SJCRH30 (cell line): ENCODE measurements at regions not wholly inside any gene's neighbourhood (a gene's known extent, or its start where the extent isn't known, plus 50 kb on each side); places are given as distances from the start of the nearest gene placed in this dataset.
"Not testable (repeated sequence)": the region's sequence is repeated elsewhere in the genome, so short reads cannot be mapped to it uniquely, and the experiment has no call there.

Experiments
- DNase-seq, 2 experiments: peaks; one replicate each; pipeline ENCODE4 v3.0.0-alpha.2; 2015 to 2020
- H3K27ac ChIP-seq: fragments of 250-450 bp; sonication (Bioruptor Pico); 2 replicates; pipeline ENCODE4 v1.5.1; 2020; ENCODE audit warnings: mild to moderate bottlenecking, moderate library complexity
- H3K27me3 ChIP-seq: fragments of 250-450 bp; sonication (Bioruptor Pico); 2 replicates; pipeline ENCODE4 v1.5.1; 2020; ENCODE audit warnings: mild to moderate bottlenecking, moderate library complexity
- H3K36me3 ChIP-seq: fragments of 250-450 bp; sonication (Bioruptor Pico); 2 replicates; pipeline ENCODE4 v1.5.1; 2020; ENCODE audit warnings: mild to moderate bottlenecking, moderate library complexity
- H3K4me1 ChIP-seq: fragments of 250-450 bp; sonication (Bioruptor Pico); 2 replicates; pipeline ENCODE4 v1.5.1; 2020; ENCODE audit warnings: mild to moderate bottlenecking, moderate library complexity
- H3K4me3 ChIP-seq: fragments of 250-450 bp; sonication (Bioruptor Pico); 2 replicates; pipeline ENCODE4 v1.5.1; 2020; ENCODE audit warnings: mild to moderate bottlenecking, moderate library complexity
- H3K9me3 ChIP-seq: fragments of 250-450 bp; sonication (Bioruptor Pico); replicated peaks from 2 replicates; pipeline ENCODE4 v1.5.1; 2020; ENCODE audit warnings: mild to moderate bottlenecking, moderate library complexity

- H3K36me3 ChIP-seq = no peaks in the 10 kb centered on the region
- peak in 1 of 2 experiments; percentile 19 for DNase-seq
- no peaks in the 10 kb centered on the region for H3K27me3 ChIP-seq
- H3K4me1 ChIP-seq = peaks cover 15% of the 10 kb centered on the region
- peaks cover 5% of the 10 kb centered on the region; the same call in 1 of the 2 replicates for H3K9me3 ChIP-seq
- H3K27ac ChIP-seq = peak overlapping the region; percentile 35
- no peak overlapping the region for H3K4me3 ChIP-seq
These were observed 115.2 kb downstream of the C12orf75 start for GRCh38 chr12:105445649-105446048.

GRCh38 chr12:105446460-105446859 is 116.0 kb downstream of the C12orf75 start:
- H3K36me3 ChIP-seq, H3K4me3 ChIP-seq, DNase-seq, H3K27ac ChIP-seq, H3K9me3 ChIP-seq, H3K27me3 ChIP-seq: not testable (repeated sequence)
- H3K4me1 ChIP-seq = peaks cover 15% of the 10 kb centered on the region

DNA sequence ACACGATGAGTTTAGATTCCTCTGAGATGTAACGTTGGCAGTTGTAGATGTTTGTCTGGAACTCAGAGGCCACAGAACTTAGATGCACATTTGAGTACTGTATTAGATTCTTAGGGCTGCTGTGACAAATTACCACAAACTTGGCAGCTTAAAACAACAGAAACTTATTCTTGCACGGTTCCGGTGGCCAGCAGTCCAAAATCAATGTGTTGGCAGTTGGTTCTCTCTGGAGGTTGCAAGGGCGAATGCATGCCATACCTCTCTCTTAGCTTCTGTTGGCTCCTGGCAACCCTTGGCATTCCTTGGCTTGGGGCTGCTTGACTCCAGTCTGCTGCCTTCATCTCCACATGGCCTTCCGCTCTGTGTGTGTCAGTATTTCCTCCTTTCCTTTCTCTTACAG is 118.9 kb downstream of the C12orf75 start:
- Histone ChIP-seq H3K9me3 (no peaks in the 10 kb centered on the region), H3K4me1 (peaks cover 14% of the 10 kb centered on the region), H3K27ac (no peak overlapping the region), H3K4me3 (no peak overlapping the region), H3K36me3 (no peaks in the 10 kb centered on the region), H3K27me3 (no peaks in the 10 kb centered on the region)
- no peak for DNase-seq

- DNase-seq = no peak
- no peak overlapping the region for H3K27ac ChIP-seq
These were observed 120.7 kb downstream of the C12orf75 start for GRCh38 chr12:105451211-105451610.

GRCh38 chr12:105451798-105452197 is 121.3 kb downstream of the C12orf75 start:
- Histone ChIP-seq H3K4me1 (peaks cover 15% of the 10 kb centered on the region), H3K9me3 (no peaks in the 10 kb centered on the region), H3K27ac (no peak overlapping the region), H3K36me3 (no peaks in the 10 kb centered on the region), H3K4me3 (no peak overlapping the region), H3K27me3 (no peaks in the 10 kb centered on the region)
- no peak for DNase-seq

More at GRCh38 chr12:105451211-105451610, 120.7 kb downstream of the C12orf75 start:
- Histone ChIP-seq H3K4me1 (peaks cover 11% of the 10 kb centered on the region), H3K36me3 (no peaks in the 10 kb centered on the region), H3K4me3 (no peak overlapping the region), H3K9me3 (no peaks in the 10 kb centered on the region), H3K27me3 (no peaks in the 10 kb centered on the region)

- Histone ChIP-seq H3K27me3 (no peaks in the 10 kb centered on the region), H3K4me3 (no peak overlapping the region), H3K27ac (no peak overlapping the region), H3K4me1 (peaks cover 24% of the 10 kb centered on the region), H3K36me3 (no peaks in the 10 kb centered on the region), H3K9me3 (peaks cover 3% of the 10 kb centered on the region; the same call in 1 of the 2 replicates)
- no peak for DNase-seq
These were observed 122.8 kb downstream of the C12orf75 start for GRCh38 chr12:105453316-105453715.

DNA sequence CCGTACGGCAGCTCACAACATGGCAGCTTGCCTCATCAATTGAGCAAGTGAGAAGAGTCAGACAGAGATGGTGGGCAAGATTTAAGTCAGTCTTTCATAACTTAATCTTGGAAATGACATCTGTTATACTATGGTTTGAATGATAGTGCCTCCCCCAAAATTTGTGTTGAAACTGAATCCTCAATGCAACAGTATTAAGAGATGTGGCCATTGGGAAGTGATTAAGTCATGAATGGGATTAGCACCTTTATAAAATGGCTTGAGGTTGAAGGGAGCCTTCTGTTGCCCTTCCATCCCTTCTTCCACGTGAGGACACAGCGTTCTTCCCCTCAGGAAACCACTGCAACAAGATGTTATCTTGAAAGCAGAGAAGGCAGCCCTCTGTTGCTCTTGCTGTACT is 124.2 kb downstream of the C12orf75 start:
- Histone ChIP-seq H3K4me1 (peaks cover 24% of the 10 kb centered on the region), H3K27me3 (no peaks in the 10 kb centered on the region), H3K9me3 (peaks cover 8% of the 10 kb centered on the region; the same call in 1 of the 2 replicates), H3K4me3 (no peak overlapping the region), H3K36me3 (no peaks in the 10 kb centered on the region), H3K27ac (no peak overlapping the region)
- no peak for DNase-seq

- Histone ChIP-seq H3K27me3 (no peaks in the 10 kb centered on the region), H3K27ac (no peak overlapping the region), H3K4me3 (no peak overlapping the region), H3K36me3 (no peaks in the 10 kb centered on the region), H3K9me3 (peaks cover 8% of the 10 kb centered on the region; the same call in 1 of the 2 replicates), H3K4me1 (peaks cover 24% of the 10 kb centered on the region)
- DNase-seq = no peak
These were observed 124.8 kb downstream of the C12orf75 start for GRCh38 chr12:105455261-105455660.

- no peak overlapping the region for H3K4me3 ChIP-seq
- H3K27ac ChIP-seq = peak overlapping the region; percentile 73
- peaks cover 8% of the 10 kb centered on the region; the same call in 1 of the 2 replicates for H3K9me3 ChIP-seq
- no peaks in the 10 kb centered on the region for H3K27me3 ChIP-seq
- DNase-seq = peak; percentile 33 to 66
- peaks cover 35% of the 10 kb centered on the region for H3K4me1 ChIP-seq
- H3K36me3 ChIP-seq = no peaks in the 10 kb centered on the region
These were observed 126.5 kb downstream of the C12orf75 start for GRCh38 chr12:105457026-105457425.

DNA sequence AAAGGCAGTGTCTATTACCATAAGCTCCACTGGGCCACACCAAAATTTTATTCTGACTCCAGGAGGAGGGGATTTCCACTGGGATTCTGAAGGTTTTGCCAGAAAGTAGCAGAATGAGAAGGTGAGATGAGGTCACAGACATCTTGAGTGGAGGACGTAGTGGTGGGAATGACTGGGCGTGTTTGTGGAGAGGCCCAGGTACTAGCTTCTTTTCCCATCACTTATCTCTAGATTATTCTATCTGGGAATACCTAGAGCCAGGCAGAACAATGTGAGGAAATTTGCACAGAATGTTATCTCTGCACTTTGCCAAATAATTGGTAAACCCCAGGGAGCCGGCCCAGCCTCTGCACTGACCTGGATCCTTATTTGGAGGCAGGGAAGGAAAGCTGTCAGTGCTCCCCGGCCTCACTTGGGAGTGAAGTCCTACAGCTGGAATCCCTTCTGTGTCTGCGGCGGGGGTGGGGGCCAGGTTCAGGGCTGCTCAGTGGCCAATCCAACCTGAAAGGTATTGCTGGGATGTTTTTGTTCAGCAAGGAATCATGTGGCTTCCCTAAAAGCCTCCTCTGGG is 129.4 kb downstream of the C12orf75 start:
- no peak for DNase-seq
- peaks cover 8% of the 10 kb centered on the region; the same call in 1 of the 2 replicates for H3K9me3 ChIP-seq
- H3K4me1 ChIP-seq = peaks cover 48% of the 10 kb centered on the region
- H3K27ac ChIP-seq = no peak overlapping the region
- H3K36me3 ChIP-seq = no peaks in the 10 kb centered on the region
- H3K4me3 ChIP-seq = no peak overlapping the region
- no peaks in the 10 kb centered on the region for H3K27me3 ChIP-seq

GRCh38 chr12:105461271-105461943 is 130.9 kb downstream of the C12orf75 start:
- H3K36me3 ChIP-seq = no peaks in the 10 kb centered on the region
- DNase-seq = peak in 1 of 2 experiments; percentile 21
- H3K4me3 ChIP-seq = no peak overlapping the region
- no peaks in the 10 kb centered on the region for H3K27me3 ChIP-seq
- H3K27ac ChIP-seq = 0 out of 2 replicates have a peak overlapping the region, but pooled peaks have one; percentile 2
- peaks cover 51% of the 10 kb centered on the region for H3K4me1 ChIP-seq
- peaks cover 8% of the 10 kb centered on the region; the same call in 1 of the 2 replicates for H3K9me3 ChIP-seq

GRCh38 chr12:105461944-105462762 is 131.7 kb downstream of the C12orf75 start:
- Histone ChIP-seq H3K4me1 (peaks cover 44% of the 10 kb centered on the region), H3K4me3 (no peak overlapping the region), H3K27me3 (no peaks in the 10 kb centered on the region), H3K36me3 (no peaks in the 10 kb centered on the region), H3K9me3 (peaks cover 8% of the 10 kb centered on the region; the same call in 1 of the 2 replicates), H3K27ac (peak overlapping the region; percentile 2; the same call in 1 of the 2 replicates)
- DNase-seq = no peak

DNA sequence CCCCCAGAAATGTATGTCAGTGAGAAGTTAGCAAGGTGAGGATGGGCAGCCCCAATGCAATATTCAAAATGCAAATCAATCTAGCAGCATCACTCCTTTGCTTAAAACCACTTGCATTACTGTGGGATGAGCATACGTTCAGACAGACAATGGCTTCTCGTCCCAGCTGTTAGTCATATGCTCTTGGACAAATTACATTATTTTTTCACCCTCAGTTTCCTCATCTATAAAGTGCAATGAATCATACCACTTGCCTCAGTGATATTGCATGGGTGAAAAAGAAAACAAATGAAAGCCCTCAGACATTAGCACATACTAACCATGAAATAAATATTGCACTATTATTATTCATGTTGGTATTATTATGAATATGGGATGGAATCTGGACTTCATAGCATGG is 132.3 kb downstream of the C12orf75 start:
- no peak overlapping the region for H3K4me3 ChIP-seq
- no peaks in the 10 kb centered on the region for H3K36me3 ChIP-seq
- no peak for DNase-seq
- no peaks in the 10 kb centered on the region for H3K27me3 ChIP-seq
- peaks cover 8% of the 10 kb centered on the region; the same call in 1 of the 2 replicates for H3K9me3 ChIP-seq
- no peak overlapping the region for H3K27ac ChIP-seq
- H3K4me1 ChIP-seq = peaks cover 39% of the 10 kb centered on the region

DNA sequence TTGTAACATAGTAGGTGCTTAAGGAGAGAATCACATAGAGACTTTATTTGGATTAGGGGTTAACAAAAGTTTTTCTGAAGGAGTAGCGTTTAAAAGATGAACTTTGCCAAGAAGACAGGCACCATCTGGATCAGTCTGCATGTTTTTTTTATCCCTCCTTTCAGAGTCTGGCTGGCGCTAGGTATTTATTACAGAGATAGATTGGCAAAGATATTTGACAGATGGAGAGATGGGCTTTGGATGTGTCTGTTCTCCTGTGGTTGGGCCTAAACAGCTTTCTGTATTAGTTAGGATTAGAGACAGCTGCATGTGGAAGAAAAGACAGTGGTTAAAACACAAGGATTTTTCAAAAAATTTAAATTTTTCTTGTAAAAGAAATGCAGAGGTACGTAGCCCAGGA is 133.9 kb downstream of the C12orf75 start:
- Histone ChIP-seq H3K9me3 (no peaks in the 10 kb centered on the region), H3K4me3 (no peak overlapping the region), H3K27ac (peak overlapping the region; percentile 48), H3K36me3 (no peaks in the 10 kb centered on the region), H3K4me1 (peaks cover 40% of the 10 kb centered on the region), H3K27me3 (no peaks in the 10 kb centered on the region)
- peak; percentile 13 to 31 for DNase-seq
